C4-2B (cell line): ENCODE measurements at regions not wholly inside any gene's neighbourhood (a gene's known extent, or its start where the extent isn't known, plus 50 kb on each side); places are given as distances from the start of the nearest gene placed in this dataset.

ENCODE experiments used
- H3K27ac ChIP-seq: fragments of 450-650 bp; 2 replicates; pipeline ENCODE4 v1.5.1; 2017
- CTCF ChIP-seq: fragments of 450-650 bp; conservative IDR thresholded peaks from 2 replicates; pipeline ENCODE4 v1.5.1; 2017; ENCODE audit warnings: mild to moderate bottlenecking
- ZFX ChIP-seq: fragments of 450-650 bp; IDR thresholded peaks from 2 replicates; pipeline ENCODE4 v1.6.1; 2017

DNA sequence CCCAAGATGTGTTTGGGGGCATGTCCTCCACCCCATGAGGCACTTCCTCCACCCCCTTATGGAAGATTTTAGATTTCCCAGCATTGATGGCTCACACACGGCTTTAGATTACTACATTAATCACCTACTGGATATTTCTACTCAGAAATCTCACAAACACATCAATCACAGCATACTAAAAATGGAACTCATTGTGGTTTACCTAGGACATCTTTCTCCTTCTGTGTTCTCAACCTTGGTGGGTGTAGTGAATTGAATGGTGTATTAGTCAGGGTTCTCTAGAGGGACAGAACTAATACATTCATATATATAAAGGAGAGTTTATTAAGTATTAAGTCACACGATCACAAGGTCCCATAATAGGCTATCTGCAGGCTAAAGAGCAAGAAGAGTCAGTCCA lies 82.1 kb upstream of the CYRIA start:
- no peak for TF ChIP-seq CTCF
- no peak for TF ChIP-seq ZFX
- no peak overlapping the region for H3K27ac ChIP-seq

- TF ChIP-seq ZFX (no peak), CTCF (no peak)
- H3K27ac ChIP-seq = no peak overlapping the region
Measured at GRCh38 chr2:16747257-16747656, 81.6 kb upstream of the CYRIA start.

DNA sequence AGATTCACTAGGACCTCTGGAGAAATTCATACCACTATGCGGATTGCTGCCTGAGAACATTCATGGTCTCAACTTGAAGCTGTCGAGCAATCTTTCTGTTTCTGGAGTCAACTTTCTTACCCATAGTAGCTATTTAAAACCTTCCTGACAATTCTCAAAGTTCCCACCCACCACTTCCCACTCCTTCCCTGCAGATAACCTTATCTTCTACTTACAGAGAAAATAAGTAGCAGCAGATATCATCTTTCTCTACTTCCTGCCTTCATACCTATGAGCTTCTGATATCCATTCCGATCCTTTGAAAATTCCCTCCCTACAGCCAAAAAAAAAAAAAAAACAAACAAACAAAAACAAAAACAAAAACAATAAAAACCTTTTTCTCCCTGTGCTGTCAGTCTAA lies 81.2 kb upstream of the CYRIA start:
- H3K27ac ChIP-seq = no peak overlapping the region
- TF ChIP-seq CTCF (no peak), ZFX (no peak)

- TF ChIP-seq CTCF = no peak
- TF ChIP-seq ZFX = no peak
- no peak overlapping the region for H3K27ac ChIP-seq
Measured at GRCh38 chr2:16746329-16746728, 80.7 kb upstream of the CYRIA start.

DNA sequence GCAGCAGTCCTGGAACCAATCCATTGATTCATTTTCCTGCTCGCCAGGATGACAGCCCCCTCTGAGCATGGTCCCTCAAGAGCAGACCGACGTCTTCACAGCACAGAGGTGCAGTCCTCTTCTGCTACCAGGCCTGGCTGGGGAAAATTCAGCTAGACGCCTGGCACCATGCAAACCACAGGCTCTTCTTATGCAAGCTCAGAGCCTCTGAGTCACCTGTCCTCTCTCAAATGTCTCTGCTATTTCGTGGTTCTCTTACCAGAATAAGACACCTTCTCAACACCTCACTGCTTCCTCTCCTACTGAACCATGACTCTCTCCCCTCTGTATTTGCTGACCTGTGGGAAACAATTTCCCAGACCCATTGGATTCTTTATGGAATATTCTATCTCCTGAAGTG lies 79.8 kb upstream of the CYRIA start:
- no peak for TF ChIP-seq CTCF
- no peak for TF ChIP-seq ZFX
- H3K27ac ChIP-seq = no peak overlapping the region

- TF ChIP-seq ZFX (no peak), CTCF (no peak)
- no peak overlapping the region for H3K27ac ChIP-seq
Measured at GRCh38 chr2:16744521-16744920, 78.9 kb upstream of the CYRIA start.

DNA sequence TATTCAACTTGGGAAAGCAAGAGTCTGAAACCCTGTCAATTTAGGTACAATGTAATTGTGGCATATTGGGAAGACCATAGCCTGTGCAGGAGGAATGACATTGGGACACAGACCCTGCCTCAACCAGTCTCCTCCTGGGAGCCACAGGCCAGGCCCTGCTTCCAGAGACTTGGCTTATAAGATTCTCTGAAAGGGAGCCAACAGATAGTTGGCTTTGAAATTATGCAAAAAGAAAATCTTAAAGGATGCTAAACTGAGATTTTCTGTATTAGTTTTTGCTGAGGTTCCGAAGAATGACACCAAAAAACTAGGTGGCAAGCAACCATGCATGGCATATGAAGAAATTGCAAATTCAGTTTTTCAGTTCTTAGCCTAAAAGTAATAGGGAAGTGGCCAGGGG lies 76.4 kb upstream of the CYRIA start:
- H3K27ac ChIP-seq = no peak overlapping the region
- TF ChIP-seq CTCF (no peak), ZFX (no peak)
